Mucosa of descending colon (tissue), 3 donors: ENCODE measurements at regions not wholly inside any gene's neighbourhood (a gene's known extent, or its start where the extent isn't known, plus 50 kb on each side); places are given as distances from the start of the nearest gene placed in this dataset.

Experiments used
- ATAC-seq: fragments of 200-7000 bp; cut with Tn5 transposase; one replicate; pipeline ENCODE4 v1.9.1; 2020; ENCODE audit warnings: mild to moderate bottlenecking, moderate library complexity
- DNase-seq, 3 donors: peaks; one replicate each; pipeline ENCODE4 v3.0.0-alpha.2; 2020
- H3K36me3 ChIP-seq: fragments of 200-600 bp; one replicate; pipeline ENCODE4 v1.8.0; 2021; ENCODE audit warnings: low read depth, mild to moderate bottlenecking
- H3K4me1 ChIP-seq: fragments of 200-600 bp; one replicate; pipeline ENCODE4 v1.8.0; 2021; ENCODE audit warnings: low read depth, mild to moderate bottlenecking
- H3K4me3 ChIP-seq: fragments of 200-600 bp; one replicate; pipeline ENCODE4 v1.8.0; 2021; ENCODE audit warnings: mild to moderate bottlenecking
- H3K9me3 ChIP-seq: fragments of 200-600 bp; one replicate; pipeline ENCODE4 v1.8.0; 2021; ENCODE audit warnings: mild to moderate bottlenecking
- CTCF ChIP-seq: fragments of 200-600 bp; IDR thresholded peaks from one replicate; pipeline ENCODE4 v1.8.0; 2022; ENCODE audit warnings: antibody characterized with exemption, mild to moderate bottlenecking
- intact Hi-C, 2 donors: fragments of 100-400 bp; cut with DNase I in 1 of 2; cut with micrococcal nuclease in 1 of 2; formaldehyde crosslinking; loops; one replicate each; pipeline versions ENCODE4 v1.11.0 to v1.11.1; 2022; cut with DNase I, micrococcal nuclease
- donor health status: DM: no; HTN: no; CAD: no; lungs with moderate emphysema.
- donor health status: DM: no; HTN: no; CAD: no.
- donor health status: DM: no; HTN: yes; CAD: no.

- DNase-seq = no peak
- Histone ChIP-seq H3K36me3 (no peaks in the 10 kb centered on the region), H3K4me3 (no peak overlapping the region), H3K9me3 (peaks cover 13% of the 10 kb centered on the region), H3K4me1 (no peaks in the 10 kb centered on the region)
- intact Hi-C loops = no loop called here
- ATAC-seq = no peak
- TF ChIP-seq CTCF = no peak
Observed at GRCh38 chr15:26177816-26178215, 314.7 kb upstream of the ATP10A start.

GRCh38 chr15:26176831-26177230, 313.7 kb upstream of the ATP10A start:
- Histone ChIP-seq H3K4me3 (no peak overlapping the region), H3K9me3 (peaks cover 15% of the 10 kb centered on the region), H3K4me1 (no peaks in the 10 kb centered on the region), H3K36me3 (no peaks in the 10 kb centered on the region)
- intact Hi-C loops = no loop called here
- DNase-seq (no peak), ATAC-seq (no peak)
- no peak for TF ChIP-seq CTCF

GRCh38 chr15:26171266-26171665, 308.1 kb upstream of the ATP10A start:
- no peak for ATAC-seq
- TF ChIP-seq CTCF = no peak
- intact Hi-C loops = no loop called here

GRCh38 chr15:26166429-26166828, 303.3 kb upstream of the ATP10A start:
- Histone ChIP-seq H3K4me1 (no peaks in the 10 kb centered on the region), H3K36me3 (no peaks in the 10 kb centered on the region), H3K4me3 (no peak overlapping the region), H3K9me3 (peaks cover 16% of the 10 kb centered on the region)
- intact Hi-C loops = no loop called here
- DNase-seq (no peak), ATAC-seq (no peak)
- no peak for TF ChIP-seq CTCF

More at GRCh38 chr15:26171266-26171665, 308.1 kb upstream of the ATP10A start:
- no peaks in the 10 kb centered on the region for H3K36me3 ChIP-seq
- H3K4me3 ChIP-seq = no peak overlapping the region
- no peaks in the 10 kb centered on the region for H3K4me1 ChIP-seq
- peaks cover 18% of the 10 kb centered on the region for H3K9me3 ChIP-seq
- DNase-seq = no peak

- Histone ChIP-seq H3K4me3 (no peak overlapping the region), H3K9me3 (peaks cover 16% of the 10 kb centered on the region), H3K36me3 (no peaks in the 10 kb centered on the region), H3K4me1 (no peaks in the 10 kb centered on the region)
- no peak for DNase-seq
- no peak for ATAC-seq
- intact Hi-C loops = no loop called here
- no peak for TF ChIP-seq CTCF
Observed at GRCh38 chr15:26165546-26165945, 302.4 kb upstream of the ATP10A start.

- ATAC-seq (no peak), DNase-seq (no peak)
- H3K4me3 ChIP-seq = no peak overlapping the region
- TF ChIP-seq CTCF = no peak
- H3K9me3 ChIP-seq = peaks cover 22% of the 10 kb centered on the region
- H3K4me1 ChIP-seq = no peaks in the 10 kb centered on the region
- H3K36me3 ChIP-seq = no peaks in the 10 kb centered on the region
- intact Hi-C loops = no loop called here
Observed at GRCh38 chr15:26160343-26160742, 297.2 kb upstream of the ATP10A start.
